8988T (cell line): ENCODE measurements at regions not wholly inside any gene's neighbourhood (a gene's known extent, or its start where the extent isn't known, plus 50 kb on each side); places are given as distances from the start of the nearest gene placed in this dataset.

Experiments
- DNase-seq: peaks from one replicate; pipeline ENCODE4 v3.0.0; 2011

DNA sequence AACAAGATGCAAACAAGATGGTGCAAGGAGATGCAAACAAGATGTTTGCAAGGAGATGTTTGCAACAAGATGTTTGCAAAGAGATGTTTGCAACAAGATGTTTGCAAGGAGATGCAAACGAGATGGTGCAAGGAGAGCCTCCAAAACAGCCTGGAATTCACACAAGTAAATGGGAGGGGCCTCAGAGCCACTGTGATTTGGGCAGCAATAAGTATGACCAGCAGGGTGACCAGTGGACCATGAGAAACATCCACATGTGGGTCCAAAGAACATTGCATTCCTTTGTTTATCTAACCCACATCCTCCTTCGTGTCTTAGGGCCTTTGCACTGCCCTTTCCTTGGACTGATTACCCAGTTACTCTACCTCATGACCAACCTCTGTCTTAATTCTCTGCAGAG is 162.9 kb downstream of the PLPP3 start:
- DNase-seq = no peak

DNA sequence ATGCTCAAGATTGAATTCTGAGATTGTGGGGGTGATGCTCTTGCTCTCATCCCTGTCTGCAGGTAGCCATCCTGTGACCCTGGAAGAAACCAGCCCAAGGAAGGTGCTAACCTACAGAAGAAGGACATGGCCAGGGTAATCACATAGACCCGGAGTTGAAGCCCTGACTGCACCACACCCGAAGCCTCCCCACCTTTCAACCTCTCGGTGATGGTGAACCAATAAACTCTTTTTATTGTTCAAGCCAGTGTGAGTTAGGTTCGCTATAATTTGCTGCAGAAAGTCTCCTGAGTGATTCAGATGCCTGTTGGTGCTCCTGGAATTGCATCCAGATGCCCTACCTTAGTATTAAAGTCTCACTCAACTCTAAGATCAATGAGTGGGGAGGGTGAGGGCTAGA is 163.6 kb downstream of the PLPP3 start:
- DNase-seq = no peak

DNA sequence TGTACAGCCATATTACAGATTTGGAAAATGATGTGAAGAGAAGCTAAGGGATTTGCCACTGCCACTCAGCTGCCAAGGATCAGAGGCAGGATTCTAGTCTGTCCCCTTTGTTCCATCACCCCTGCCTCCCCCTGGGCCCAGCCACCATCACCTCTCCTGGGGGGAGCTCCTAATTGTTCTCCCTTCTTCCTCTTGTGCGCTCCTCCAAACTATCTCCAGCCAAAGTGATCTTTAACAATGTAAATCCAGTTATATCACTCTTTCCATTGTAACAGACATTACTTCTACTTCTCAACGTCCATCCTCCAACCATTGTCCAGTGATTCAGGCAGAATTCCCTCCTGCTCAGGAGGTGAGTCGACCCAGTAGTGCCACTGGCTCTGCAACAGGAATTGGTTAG is 164.1 kb downstream of the PLPP3 start:
- no peak for DNase-seq

DNA sequence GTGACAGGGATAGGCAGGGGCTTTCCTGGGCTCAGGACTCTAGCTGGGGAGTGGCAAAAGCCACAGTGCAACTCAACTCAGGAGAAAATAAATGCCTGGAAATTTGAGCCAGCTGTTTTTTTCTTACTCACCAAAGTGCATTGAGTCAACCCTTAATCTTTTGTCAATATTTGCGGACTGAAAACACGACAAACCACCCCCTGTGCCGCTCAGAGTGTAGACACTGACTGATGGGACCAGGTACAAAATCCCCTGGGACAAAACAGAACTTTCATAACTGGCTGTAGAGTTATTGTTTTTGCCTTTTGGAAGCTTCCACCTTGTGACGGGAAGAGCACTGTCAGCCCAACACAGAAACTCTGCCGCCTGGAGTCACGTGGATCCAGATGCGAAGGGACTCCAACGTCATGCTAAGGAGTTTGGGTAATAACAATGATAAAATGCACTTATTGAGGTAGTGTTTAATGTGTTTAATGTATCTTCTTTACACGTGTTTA is 164.6 kb downstream of the PLPP3 start:
- no peak for DNase-seq

DNA sequence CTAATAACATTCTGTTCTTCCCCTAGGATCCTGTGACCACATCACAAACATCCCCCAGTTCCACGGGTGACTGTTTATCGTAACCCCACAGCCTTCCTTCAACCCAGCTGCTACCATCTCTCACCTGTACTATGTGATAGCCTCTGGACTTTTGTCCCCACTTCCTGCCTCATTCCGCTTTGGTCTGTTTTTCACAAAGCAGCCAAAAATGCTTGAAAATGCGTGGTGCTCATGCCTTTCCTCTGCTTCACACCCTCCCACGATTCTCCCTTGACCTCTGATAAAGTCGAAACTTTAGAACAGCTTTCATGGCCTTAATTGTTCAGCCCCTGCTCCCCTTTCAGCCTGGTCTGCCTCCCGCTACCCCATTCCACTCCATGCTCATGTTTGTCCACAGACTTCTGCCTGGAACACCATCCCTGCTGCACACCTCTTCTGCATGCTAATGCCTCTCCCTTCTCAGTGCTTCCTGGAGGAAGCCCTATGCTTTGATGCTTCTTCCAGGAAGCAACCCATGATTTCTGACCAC is 165.6 kb downstream of the PLPP3 start:
- no peak for DNase-seq

DNA sequence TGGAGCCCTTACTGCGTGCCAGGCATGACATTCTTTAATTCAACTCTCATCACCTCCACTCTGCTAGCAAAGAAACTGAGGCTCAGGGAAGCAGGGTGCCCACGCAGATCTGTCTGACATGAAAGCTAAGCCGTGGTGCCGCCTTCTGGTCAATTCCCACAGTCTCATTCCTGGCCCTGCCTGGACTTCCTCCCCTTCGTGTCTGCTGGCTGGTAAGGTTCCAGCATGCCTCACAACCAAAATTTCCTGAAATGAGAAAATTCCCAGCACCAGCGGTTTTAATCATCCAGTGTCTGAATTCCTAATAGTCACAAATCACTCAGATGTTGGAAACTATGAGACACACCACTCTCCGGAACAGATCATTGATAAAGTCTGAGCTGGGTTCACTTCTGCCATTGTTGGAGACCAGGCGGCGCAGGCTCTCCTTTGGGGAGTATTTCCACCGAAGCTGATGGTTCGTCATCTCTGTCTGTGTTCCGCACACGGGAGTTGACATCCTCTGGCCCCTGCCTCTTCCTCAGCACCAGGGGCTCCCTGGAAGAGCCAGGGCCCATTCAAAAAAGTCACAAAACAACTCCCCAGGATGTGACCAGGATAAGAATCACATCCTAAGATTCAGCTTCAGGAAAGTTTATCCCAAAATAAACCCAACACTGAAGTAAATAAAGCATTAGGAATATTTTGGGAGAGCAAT is 167.7 kb downstream of the PLPP3 start:
- no peak for DNase-seq

DNA sequence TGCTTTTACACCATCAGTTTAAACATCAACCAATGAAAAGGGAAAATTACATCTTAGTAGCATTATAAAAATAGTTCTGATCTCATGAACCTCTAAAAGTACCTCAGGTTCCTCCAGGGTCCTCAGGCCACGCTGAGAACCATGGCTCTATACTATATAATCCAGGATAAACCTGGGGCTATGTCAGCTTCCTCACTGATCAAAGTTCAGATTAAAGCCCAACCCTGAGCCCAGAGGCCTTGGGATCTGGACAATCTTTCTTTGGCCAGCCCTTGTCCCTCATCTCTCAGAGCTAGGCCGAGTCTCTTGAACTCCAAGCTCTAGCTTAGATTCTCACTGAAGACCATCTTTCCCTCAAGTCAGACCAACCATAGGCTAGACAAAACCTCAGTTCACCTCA is 168.3 kb downstream of the PLPP3 start:
- no peak for DNase-seq

DNA sequence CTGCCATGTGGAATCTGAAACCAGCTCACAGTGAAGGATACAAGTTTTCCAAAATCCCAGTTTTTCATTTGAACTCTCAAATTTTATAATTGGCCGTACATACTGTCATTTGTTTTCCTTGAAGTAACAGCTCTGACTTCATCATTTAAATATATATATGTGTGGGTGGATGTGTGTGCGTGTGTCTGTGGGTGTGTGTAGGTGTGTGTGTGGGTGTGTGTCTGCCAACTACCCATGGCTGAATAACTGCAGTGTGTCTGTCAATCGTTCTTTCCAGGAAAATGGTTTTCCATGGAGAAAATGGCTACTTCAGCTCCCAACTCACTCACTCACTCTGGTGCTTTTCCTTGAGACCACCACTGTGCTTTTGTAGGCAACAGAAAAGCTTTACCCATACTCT is 169.0 kb downstream of the PLPP3 start:
- DNase-seq = no peak

DNA sequence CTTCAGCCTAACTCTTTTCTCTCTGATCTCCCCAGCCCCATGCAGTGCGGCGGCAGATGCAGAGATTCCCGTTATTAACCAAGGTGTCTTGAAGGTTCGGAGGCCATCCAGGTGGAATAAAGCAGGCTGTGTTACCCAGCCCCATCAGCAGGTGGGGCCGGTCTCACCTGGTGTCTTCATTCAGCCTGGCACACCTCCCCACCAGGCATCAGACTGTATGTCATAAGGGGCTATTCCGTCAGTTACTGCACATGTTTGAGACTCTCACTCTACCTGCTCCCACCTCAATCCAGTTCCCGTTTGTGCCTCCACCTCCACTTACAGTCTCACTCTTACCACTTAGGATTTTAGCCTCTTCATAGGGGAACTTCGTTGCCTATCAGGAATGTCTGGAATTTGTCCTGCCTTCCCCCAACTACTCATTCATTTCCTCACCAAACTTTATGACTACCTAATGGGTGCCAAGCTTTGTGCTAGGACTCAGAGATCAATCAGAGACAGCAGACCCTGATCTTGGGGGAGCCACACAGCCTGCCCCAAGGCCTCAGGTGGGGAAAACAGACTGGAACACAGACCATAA is 170.2 kb downstream of the PLPP3 start:
- DNase-seq = no peak

DNA sequence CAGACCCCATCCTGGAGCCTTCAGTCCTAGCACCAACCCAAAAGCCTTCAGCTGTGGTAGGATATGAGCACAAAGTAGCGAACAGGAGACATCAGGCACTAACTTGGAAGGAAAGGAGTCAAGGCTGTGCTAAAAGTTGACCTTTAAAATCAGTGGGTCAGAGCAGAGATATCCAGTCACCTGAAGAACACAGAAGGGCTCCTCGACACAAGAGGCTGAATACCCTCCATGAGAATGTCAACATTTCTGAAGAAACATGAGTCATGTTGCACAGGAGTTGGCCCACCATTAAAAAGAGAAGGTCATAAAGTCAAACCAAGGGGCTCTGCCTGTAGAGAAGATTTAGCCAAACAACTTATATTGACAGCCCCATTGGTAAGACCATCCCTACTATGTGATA is 172.5 kb downstream of the PLPP3 start:
- no peak for DNase-seq

DNA sequence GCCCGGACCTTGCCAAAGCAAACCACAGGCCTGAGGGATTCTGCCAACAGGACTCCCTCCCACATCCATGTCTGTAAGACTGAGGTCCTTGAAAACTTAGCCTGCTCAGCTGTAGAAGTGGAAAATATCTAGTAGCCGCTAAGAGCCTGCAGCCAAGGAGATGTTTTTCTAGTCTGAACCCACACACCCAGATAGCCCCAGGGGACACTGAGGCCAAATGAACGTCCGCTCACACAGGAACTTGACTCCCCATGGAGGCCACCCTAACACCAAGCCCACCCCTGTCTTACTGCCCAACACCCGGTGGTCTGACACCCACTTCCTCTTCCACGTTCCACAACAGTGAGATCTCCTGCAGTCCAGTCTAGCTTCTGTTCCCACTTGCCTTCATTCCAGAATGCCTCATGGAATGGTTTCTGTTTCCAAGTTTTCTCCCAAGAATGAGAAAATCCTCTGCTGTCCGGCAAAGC is 174.8 kb downstream of the PLPP3 start:
- DNase-seq = no peak

DNA sequence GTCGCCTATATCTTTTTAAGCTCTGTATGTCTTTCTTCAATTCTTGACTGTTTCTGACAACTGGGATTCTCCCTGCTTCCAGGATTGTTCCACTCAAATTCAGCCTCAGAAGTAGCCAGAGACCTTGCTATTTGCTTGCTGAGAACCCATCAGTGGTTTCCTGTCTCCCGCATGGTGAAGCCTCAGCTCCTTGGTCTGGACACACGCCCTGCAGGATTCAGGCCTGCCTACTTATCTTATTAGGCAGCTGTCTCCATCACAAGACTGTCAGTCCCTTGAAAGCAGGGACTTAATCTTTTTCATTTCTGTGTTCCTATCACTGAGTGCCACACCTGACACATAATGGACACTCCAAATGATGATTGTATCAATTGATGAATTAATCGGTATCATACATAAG is 175.3 kb downstream of the PLPP3 start:
- no peak for DNase-seq

DNA sequence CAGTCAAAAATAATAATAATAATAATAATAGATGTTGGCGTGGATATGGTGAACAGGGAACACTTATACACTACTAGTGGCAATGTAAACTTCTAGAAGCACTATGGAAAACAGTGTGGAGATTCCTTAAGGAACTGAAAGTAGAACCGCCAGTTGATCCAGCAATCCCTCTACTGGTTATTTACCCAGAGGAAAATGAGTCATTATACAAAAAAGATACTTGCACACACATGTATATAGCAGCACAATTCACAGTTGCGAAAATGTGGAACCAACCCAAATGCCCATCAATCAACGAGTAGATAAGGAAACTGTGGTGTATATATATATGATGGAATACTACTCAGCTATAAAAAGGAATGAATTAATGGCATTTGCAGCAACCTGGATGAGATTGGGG is 176.0 kb downstream of the PLPP3 start:
- DNase-seq = no peak

DNA sequence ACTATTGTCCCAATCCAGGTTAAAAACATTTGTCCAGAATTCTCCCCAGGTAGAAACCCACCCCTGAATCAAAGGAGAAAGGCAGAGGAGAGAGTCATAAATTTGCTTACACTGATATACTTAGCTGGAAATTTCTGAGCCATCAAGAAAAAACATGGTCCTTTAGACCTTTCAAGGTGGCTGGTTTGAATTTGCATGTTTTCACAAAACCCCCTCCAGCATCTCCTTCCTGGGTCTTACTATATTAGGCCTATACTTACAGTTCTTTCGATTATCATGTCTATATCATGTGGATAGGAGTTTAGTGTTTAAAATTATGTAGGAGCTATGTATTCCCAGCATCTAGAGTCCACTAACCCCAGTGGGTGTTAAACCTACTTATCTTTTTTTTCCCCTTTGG is 178.2 kb downstream of the PLPP3 start:
- no peak for DNase-seq

DNA sequence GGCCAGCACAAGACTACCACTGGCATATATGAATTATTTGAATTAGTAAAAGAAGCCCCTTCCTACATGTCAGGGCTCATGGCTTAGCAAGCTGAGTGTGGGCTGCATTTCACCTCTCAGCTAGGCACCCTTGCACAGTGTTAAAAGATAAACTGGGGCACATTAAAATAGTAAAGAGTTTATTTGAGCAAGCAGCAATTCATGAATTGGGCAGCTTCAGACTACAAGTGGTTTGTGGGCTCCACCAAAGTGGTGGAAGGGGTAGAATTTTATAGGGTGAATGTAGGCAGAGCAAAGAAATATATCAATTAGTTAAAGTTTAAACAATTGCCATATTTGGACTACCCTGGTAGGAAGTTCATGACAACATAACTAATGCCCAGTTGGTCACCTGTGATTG is 178.8 kb downstream of the PLPP3 start:
- DNase-seq = no peak

DNA sequence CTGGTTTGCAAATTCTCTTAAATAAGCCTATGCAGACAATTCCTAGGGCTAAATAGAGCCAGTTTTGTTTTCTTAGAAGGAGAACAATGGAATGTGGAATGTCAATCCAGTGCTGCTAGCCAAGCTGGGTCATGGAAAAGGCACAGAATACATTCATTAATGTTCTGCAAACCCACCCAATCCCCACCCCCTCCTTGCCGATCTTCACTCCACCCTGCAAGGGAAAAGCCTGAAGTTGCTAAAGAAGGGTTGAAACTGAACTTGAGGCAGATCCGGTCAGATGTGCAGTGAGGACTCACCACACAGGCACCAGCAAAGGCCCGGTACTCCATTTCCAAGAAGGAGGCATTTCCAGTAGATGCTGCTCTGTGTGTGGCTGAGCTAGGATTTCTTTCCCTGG is 179.6 kb downstream of the PLPP3 start:
- no peak for DNase-seq

DNA sequence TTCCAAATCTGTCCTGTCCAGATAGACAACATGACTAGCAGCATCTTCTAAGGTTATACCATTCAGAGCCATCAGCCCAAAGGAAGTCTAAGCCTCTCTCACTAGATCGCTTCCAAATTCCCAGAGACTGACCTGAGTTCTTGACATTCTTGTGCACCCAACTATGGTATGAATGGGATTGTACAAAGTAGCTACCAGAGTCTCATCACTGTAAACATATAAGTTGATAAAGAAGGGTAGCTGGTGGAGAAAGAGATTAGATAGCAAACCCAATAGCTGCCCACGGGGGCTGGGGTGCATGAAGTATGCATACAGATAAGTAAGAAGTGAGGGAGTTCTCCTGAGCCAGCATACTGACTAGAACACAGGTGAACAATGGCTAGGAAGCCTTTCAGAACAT is 180.0 kb downstream of the PLPP3 start:
- no peak for DNase-seq

DNA sequence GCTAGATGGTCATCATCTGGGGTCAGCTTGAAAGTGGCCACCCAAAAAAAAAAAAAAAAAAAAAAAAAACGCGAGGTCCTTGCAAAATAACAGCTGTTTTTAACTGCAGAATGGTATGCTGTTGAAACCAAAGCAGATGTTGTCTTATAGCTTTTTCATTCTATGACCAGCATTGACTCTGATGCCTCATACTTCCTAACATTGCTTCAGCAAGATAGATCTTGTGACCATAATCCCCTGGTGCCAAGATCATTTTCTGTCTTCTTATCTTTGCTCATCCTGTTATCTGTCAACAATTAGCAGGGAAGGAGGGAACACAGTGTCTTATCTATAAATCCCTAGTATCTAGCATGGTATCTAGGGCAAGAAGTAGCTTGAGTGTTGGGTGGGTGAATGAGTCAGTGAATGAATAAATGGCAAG is 181.5 kb downstream of the PLPP3 start:
- DNase-seq = no peak

DNA sequence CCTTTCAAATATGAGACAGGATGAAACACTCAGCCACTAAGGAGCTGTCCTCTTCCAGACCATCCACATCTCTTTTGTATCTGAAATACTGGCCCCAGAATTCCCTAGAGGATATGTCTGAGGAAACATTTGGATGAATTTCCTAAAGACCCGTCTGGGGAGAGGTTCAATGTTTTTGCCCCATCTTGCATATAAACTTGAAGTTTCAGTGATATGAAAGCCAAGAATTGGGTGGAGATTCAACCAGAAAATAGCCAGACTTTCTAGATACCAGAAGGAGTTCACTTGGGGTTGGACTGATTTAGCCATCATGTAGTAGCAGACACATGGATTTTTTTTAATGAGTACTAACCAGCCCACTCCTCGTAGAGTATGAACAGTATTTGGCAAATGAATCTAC is 182.0 kb downstream of the PLPP3 start:
- no peak for DNase-seq

DNA sequence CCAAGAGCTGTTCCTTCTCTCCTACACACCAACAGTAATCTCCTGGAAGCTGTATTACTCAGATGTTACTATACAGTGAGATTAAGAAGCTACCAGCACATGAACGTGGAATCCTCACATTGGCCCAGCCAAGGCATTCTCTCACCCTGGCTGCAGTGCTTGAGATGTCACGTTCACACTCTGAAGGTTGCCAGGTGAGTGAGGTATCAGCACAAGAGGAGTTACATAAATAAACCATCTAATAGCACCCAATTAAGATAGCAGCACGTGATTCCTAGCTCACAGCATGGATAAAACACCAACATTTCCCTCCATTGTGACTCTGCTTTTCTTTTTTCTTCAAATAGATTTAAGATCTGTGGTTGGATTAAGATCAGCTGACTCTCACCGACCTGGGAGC is 182.8 kb downstream of the PLPP3 start:
- no peak for DNase-seq

DNA sequence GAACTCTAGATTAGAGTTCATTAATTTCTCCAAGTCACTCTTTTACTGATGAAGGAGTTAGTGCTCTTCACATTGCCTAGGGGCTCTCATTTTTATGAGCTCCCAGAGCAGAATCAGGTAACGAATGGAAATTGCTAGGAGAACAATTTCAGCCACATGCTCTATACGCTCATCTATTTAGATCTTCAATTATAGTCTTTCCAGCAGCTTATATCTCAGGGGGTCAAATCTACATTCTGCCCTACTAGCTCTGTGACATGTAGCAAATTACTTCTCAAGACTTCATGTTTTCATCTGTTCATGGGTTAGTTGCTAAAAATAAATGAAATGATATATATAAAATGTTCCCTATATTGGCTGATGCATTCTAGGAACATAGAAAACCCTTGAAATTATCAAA is 183.6 kb downstream of the PLPP3 start:
- DNase-seq = no peak

DNA sequence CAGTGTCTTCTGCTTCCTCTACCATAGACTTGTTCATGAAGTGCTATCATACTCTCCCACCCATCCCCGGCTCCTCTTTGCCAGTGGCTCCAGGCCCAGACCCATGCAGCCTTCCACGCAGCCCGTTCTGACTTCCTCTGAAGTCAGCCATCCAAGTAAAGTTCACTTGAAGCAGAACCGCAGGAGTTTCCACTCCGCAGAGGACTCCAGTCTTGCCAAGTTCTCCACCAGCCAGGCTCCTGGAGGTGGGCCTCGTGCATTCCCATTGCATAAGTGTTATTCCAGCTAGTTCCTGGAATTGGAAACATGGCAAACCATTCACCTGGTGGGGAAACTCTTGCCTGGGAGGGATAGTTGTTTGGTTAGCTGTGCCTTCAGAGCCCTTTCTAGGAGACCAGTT is 185.1 kb downstream of the PLPP3 start:
- DNase-seq = no peak

DNA sequence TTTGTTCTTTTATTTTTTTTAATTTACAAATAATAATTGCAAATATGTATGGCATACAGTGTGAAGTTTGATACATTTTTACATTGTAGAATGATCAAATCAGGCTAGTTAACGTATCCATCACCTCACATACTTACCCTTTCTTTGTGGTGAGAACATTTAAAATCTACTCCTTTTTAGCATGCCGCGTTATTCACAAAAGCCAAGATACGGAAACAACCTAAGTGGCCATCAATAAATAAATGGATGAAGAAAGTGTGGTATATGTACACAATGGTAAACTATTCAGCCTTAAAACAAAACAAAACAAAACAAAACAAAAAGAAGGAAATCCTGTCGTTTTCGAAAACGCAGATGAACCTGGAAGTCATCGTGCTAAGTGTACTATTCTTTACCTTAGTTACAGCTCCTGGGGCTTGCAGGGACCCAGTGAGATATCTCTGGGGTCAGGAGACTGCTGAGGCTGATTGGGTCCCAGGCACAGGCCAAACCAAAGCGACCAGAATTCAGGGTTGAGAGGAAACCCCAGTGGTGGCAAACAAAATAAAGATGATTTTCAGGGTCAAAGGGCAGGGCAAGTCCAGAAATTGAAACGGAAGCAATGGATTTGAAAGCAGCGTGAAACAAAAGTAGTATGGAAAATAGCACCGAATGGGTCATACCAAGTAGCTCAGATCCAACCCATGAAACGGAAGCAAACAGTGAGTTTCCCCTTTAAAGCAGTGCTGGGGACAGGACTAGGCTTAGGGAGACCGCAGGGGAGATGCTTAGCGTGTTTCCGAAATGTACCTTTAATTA is 188.2 kb downstream of the PLPP3 start:
- no peak for DNase-seq
